ENCODE measurements at regions not wholly inside any gene's neighbourhood (a gene's known extent, or its start where the extent isn't known, plus 50 kb on each side); places are given as distances from the start of the nearest gene placed in this dataset.
A peak's percentile ranks its signal among the peaks of the same experiment; 100 is the strongest.

DNA sequence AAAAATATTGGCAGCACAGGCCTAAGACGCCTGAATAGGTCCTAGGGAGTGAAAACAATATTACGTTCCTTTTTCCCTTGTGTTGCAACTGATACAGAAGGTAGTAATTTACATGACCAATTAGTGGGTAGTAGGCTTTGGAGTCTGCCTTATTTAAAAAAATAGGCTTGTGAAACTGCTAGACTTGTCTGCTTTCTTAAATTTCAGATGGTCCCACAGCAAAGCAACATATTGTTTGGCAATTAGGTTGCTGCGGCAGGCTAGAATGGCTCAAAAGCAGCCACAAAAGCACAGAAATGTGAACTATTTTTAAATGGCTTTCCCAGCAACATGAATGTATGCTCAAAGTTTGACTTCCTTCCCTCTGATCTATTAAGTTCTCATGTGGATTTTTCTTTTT is 211.9 kb downstream of the TTC8 start:
- DNase-seq (ENCODE audit: low spot score): no peak
- TF ChIP-seq, protein P1, sequence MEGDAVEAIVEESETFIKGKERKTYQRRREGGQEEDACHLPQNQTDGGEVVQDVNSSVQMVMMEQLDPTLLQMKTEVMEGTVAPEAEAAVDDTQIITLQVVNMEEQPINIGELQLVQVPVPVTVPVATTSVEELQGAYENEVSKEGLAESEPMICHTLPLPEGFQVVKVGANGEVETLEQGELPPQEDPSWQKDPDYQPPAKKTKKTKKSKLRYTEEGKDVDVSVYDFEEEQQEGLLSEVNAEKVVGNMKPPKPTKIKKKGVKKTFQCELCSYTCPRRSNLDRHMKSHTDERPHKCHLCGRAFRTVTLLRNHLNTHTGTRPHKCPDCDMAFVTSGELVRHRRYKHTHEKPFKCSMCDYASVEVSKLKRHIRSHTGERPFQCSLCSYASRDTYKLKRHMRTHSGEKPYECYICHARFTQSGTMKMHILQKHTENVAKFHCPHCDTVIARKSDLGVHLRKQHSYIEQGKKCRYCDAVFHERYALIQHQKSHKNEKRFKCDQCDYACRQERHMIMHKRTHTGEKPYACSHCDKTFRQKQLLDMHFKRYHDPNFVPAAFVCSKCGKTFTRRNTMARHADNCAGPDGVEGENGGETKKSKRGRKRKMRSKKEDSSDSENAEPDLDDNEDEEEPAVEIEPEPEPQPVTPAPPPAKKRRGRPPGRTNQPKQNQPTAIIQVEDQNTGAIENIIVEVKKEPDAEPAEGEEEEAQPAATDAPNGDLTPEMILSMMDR (IDR thresholded peaks at IDR 0.05): no peak
- ATAC-seq (ENCODE audit: low FRiP score): no peak

DNA sequence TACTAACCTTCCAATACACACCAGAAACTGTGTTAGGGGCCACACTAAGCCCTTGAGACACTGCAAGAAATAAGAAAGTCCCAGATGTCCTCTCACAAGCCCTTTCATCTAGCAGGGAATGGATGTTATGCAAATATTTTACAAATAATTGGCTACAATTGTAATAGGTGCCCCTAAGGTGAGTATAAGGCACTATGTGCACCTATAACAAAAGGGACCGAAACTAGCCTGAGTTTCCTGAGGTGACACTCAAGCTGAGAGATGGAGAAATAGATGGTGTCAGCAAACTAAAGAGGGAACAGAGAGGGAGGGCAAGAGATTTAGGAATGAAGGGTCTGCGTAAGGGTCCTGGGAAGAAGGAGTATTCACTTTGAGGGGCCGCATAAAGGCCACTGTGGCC is 212.6 kb downstream of the TTC8 start:
- TF ChIP-seq, protein P1 (IDR thresholded peaks at IDR 0.05): no peak
- DNase-seq (ENCODE audit: low spot score) (no peak), ATAC-seq (ENCODE audit: low FRiP score) (no peak)

DNA sequence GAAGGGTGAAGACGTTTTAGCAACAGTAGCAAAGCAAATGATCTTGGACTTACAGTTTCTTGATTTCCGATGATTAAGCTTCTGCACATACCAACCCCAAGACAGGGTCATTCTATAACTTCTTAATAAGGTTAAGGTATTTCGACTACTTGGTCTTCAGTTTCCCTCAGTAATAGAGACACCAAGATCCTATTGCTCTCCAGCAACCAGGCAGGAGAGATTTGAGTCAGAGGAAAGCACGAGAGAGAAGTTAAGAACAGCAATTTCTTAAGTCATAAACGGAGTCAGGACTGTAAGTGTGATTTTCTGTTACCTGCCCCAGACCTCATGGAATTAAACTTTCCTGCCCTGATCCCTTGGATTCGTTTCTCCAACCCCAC is 215.6 kb downstream of the TTC8 start:
- no peak for DNase-seq (ENCODE audit: low spot score)
- no peak for ATAC-seq (ENCODE audit: low FRiP score)
- TF ChIP-seq, protein P1 (IDR thresholded peaks at IDR 0.05): no peak

DNA sequence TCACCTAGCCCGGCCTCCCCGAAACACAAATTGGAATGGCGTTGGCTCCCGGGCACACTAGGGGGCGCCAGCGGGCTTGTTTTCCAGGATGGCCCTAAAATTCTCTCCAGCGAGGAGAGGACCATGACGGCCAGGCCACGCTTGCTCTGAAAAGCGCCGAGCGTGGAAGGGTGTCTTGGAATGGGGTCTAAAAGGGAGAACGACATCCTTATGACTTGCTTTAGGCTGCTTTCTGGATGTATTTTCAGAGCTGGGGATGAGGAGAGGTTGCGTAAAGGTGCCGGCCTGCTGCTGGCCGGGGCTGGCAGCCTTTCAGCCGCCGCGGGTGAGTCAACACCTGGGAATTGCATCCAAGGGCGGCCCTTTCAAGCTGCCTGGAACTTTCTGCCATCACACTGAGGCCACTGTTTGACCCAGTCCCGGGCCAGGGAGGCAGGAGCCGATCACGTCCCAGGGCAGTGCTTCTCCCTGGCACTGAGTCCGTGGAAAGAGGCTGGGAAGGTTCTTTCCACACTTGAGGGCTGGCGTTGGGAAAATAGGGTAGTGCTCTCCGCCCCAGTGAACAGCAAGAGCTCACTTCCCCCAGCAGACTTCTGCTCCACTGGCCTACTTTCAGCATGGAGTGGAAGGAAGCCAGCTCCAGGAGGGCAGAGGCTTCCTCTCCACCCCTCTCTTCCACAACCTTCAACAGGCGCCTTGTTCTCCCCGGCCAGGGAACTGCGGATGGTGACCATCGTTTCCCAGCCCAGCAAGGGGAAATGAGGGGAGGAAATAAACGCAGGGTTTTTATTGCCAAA is 216.2 kb downstream of the TTC8 start:
- ATAC-seq (ENCODE audit: low FRiP score): peak; percentile 95
- DNase-seq (ENCODE audit: low spot score): peak; percentile 72
- TF ChIP-seq, protein P1 (IDR thresholded peaks at IDR 0.05): peak in 2 of 3 donors; percentile 81 to 89

DNA sequence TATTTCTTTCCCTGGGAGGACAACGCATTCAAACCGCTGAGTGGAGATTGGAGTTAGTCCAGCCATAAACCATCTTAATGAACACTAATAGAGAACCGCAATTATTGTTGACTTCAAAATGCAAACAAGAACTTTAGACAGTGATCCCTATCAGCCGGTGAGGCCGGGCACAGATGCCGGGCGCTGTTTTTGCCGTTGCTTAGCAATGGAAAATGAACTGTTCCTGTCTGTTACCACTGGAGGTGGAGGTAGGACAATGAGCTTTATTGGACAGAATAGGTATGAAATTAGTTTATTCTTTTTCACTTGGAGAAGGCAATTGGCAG is 216.8 kb downstream of the TTC8 start:
- TF ChIP-seq, protein P1 (IDR thresholded peaks at IDR 0.05): no peak
- DNase-seq (ENCODE audit: low spot score) (no peak), ATAC-seq (ENCODE audit: low FRiP score) (peak; percentile 10)

DNA sequence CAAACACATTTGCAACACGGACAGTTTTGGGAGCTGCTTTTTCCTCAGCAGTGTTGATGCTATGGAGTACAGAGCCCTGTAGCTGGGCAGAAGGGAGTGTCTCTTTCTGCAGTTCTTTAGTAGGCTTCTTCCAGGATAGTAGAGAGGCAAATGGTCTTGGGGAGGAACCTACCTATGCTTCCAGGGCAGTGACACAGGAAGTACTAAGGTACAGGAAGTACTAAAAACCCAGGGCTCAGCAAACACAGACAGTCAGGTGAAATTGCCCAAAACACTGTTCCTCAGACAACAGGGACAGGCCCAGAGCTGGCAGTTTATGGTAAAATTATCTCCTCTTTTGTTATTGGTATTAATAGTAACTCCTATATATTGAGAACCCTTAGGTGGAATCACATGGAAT is 217.6 kb downstream of the TTC8 start:
- TF ChIP-seq, protein P1 (IDR thresholded peaks at IDR 0.05): no peak
- DNase-seq (ENCODE audit: low spot score): no peak

DNA sequence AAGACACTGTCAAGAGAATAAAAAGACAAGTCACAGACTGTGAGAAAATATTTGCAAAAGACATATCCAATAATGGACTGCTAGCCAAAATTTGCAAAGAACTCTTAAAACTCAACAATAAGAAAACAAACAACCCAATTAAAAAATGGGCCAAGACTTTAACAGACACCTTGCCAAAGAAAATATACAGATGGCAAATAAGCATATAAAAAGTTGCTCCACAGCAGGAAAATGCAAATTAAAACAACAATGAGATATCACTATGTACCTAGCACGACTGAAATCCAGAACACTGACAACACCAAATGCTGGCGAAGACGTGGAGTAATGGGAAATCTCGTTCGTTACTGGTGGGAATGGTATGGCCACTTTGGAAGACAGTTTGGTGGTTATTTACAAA is 228.9 kb downstream of the TTC8 start:
- TF ChIP-seq, protein P1 (IDR thresholded peaks at IDR 0.05): no peak
- no peak for ATAC-seq (ENCODE audit: low FRiP score)
- no peak for DNase-seq (ENCODE audit: low spot score)

More for the DNA sequence above, 217.6 kb downstream of the TTC8 start:
- no peak for ATAC-seq (ENCODE audit: low FRiP score)
